Endothelial cell (in vitro differentiated cells): ENCODE measurements at regions not wholly inside any gene's neighbourhood (a gene's known extent, or its start where the extent isn't known, plus 50 kb on each side); places are given as distances from the start of the nearest gene placed in this dataset.

ENCODE experiments used
- DNase-seq: peaks from one replicate; pipeline ENCODE4 v3.0.0; 2021; ENCODE audit warnings: low spot score
- H3K27ac Mint-ChIP-seq: one replicate; pipeline ENCODE4 v1.8.0; 2021; ENCODE audit warnings: mixed read lengths, inconsistent platforms; ENCODE audit not compliant: unreplicated experiment
- H3K27me3 Mint-ChIP-seq: one replicate; pipeline ENCODE4 v1.8.0; 2021; ENCODE audit warnings: mild to moderate bottlenecking, moderate library complexity, mixed read lengths, inconsistent platforms; ENCODE audit not compliant: unreplicated experiment
- H3K36me3 Mint-ChIP-seq: one replicate; pipeline ENCODE4 v1.8.0; 2021; ENCODE audit warnings: mild to moderate bottlenecking, low read depth, mixed read lengths, inconsistent platforms; ENCODE audit not compliant: unreplicated experiment
- H3K4me1 Mint-ChIP-seq: one replicate; pipeline ENCODE4 v1.8.0; 2021; ENCODE audit warnings: mild to moderate bottlenecking, mixed read lengths, inconsistent platforms; ENCODE audit not compliant: unreplicated experiment
- H3K4me3 Mint-ChIP-seq: one replicate; pipeline ENCODE4 v1.8.0; 2021; ENCODE audit warnings: mild to moderate bottlenecking, mixed read lengths, inconsistent platforms; ENCODE audit not compliant: unreplicated experiment
- H3K9me3 Mint-ChIP-seq: one replicate; pipeline ENCODE4 v1.8.0; 2021; ENCODE audit warnings: mixed read lengths, inconsistent platforms; ENCODE audit not compliant: unreplicated experiment
- TF ChIP-seq, protein P1 (sequence below): fragments of 200-600 bp; sonication (generic); IDR thresholded peaks from one replicate; pipeline ENCODE4 v1.5.0; 2021; ENCODE audit warnings: antibody characterized with exemption; ENCODE audit not compliant: unreplicated experiment

DNA sequence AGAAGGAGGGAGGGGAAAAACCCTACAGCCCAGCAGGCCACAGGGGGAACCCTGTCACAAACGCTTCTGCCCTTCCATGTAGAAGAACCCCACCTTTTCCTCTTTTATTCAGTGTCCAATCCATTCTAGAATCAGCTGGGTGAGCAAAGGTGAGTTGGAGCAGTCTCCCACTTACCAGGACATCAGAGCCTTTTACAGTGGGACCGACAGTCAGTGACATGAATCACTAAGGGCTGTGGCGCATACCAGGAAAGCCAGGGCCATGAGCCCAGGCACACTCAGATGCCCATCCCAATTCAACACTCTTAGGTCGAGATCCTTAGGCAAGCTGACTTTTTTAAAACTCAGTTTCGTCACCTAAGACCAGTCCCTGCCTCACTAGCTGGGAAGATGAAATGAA lies 146.1 kb downstream of the AQP9 start:
- TF ChIP-seq, protein P1, sequence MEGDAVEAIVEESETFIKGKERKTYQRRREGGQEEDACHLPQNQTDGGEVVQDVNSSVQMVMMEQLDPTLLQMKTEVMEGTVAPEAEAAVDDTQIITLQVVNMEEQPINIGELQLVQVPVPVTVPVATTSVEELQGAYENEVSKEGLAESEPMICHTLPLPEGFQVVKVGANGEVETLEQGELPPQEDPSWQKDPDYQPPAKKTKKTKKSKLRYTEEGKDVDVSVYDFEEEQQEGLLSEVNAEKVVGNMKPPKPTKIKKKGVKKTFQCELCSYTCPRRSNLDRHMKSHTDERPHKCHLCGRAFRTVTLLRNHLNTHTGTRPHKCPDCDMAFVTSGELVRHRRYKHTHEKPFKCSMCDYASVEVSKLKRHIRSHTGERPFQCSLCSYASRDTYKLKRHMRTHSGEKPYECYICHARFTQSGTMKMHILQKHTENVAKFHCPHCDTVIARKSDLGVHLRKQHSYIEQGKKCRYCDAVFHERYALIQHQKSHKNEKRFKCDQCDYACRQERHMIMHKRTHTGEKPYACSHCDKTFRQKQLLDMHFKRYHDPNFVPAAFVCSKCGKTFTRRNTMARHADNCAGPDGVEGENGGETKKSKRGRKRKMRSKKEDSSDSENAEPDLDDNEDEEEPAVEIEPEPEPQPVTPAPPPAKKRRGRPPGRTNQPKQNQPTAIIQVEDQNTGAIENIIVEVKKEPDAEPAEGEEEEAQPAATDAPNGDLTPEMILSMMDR = no peak
- Mint-ChIP-seq H3K27ac (no peak overlapping the region), H3K4me3 (no peak overlapping the region), H3K4me1 (peaks cover under 1% of the 10 kb centered on the region), H3K36me3 (no peaks in the 10 kb centered on the region), H3K9me3 (no peaks in the 10 kb centered on the region), H3K27me3 (no peaks in the 10 kb centered on the region)
- DNase-seq = no peak

DNA sequence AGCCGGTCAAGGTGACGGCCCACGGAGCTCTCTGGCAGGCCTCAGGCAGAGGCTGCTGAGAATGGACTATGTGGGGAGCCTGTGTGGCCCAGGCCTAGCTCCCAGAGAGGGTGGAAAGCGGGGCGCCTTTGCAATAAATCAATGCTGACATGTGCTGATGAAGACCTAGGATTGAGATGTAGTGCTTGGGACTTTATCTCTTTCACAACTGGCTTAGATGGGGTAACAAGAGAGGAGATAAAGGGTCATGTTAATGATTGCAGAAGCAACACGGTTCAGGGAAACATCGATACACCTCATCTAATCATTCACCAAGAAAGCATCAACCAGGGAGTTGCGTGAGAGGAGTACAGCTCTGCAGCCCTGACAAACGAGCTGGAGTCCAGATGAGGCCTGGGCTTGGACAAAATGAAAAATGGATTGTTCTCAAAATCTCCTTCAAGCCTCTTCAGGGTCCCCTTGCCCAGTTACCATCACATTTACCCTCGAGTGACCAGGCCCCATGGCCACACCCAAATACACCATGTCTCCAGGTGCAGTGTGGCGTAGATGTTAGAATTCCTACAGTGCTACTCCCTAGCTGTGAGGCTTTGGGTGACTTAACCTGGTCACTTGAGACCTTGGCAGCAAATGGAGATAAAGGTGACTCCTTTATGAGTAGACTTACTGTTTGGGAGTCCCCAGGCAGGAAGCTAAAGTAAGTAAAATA lies 146.4 kb upstream of the LIPC start:
- Mint-ChIP-seq H3K36me3 (no peaks in the 10 kb centered on the region), H3K4me1 (no peaks in the 10 kb centered on the region), H3K9me3 (no peaks in the 10 kb centered on the region), H3K4me3 (no peak overlapping the region), H3K27me3 (no peaks in the 10 kb centered on the region), H3K27ac (no peak overlapping the region)
- no peak for DNase-seq
- TF ChIP-seq, protein P1 = no peak

- no peaks in the 10 kb centered on the region for H3K36me3 Mint-ChIP-seq
- DNase-seq = no peak
- TF ChIP-seq, protein P1 = no peak
- no peaks in the 10 kb centered on the region for H3K9me3 Mint-ChIP-seq
- no peak overlapping the region for H3K27ac Mint-ChIP-seq
- H3K4me1 Mint-ChIP-seq = no peaks in the 10 kb centered on the region
- no peaks in the 10 kb centered on the region for H3K27me3 Mint-ChIP-seq
- H3K4me3 Mint-ChIP-seq = no peak overlapping the region
These were observed 145.9 kb upstream of the LIPC start for GRCh38 chr15:58285921-58286278.

DNA sequence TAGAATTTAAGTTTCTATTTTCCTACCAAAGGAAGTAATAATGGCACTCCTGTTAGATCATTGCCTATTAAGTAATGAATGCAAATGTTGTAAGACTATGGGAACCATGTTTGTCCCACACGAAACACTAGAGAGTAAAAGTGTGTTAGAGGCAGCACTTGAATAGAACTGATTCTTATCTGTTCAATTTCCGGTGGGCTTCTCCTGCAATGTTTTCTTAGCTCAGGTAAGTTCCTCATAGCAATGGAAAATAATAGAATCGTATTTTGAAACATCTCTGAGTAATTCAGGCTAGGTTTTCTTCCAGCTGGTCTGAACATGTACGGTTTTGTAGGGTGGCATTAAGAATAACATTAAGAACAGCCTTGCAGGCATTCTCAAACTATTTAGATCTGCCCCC lies 145.3 kb upstream of the LIPC start:
- H3K9me3 Mint-ChIP-seq = no peaks in the 10 kb centered on the region
- H3K27ac Mint-ChIP-seq = no peak overlapping the region
- no peak for DNase-seq
- TF ChIP-seq, protein P1 = no peak
- H3K4me1 Mint-ChIP-seq = no peaks in the 10 kb centered on the region
- H3K4me3 Mint-ChIP-seq = no peak overlapping the region
- H3K36me3 Mint-ChIP-seq = no peaks in the 10 kb centered on the region
- no peaks in the 10 kb centered on the region for H3K27me3 Mint-ChIP-seq

DNA sequence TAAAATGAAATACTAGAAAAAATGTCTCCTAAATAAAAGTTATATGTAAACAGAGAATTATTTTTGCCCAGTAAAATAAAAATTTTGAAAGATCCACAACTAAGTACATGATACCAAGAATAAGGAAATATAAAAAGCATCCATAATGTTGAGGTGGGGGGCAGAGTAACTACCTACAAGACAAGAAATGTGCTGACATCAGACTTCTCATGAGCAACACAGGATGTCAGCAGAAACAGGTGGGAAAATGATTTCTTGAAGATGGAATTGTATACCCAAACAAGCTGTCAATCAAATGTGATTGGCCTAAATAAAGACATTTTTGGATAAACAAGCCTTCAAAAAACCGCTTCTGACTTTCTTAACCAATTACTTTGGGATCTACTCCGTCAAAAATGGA lies 143.9 kb upstream of the LIPC start:
- Mint-ChIP-seq H3K36me3 (no peaks in the 10 kb centered on the region), H3K27ac (no peak overlapping the region), H3K27me3 (no peaks in the 10 kb centered on the region), H3K4me3 (no peak overlapping the region), H3K4me1 (no peaks in the 10 kb centered on the region), H3K9me3 (no peaks in the 10 kb centered on the region)
- TF ChIP-seq, protein P1 = no peak
- DNase-seq = no peak
